Lung microvascular endothelial cell (primary cell): ENCODE measurements at regions not wholly inside any gene's neighbourhood (a gene's known extent, or its start where the extent isn't known, plus 50 kb on each side); places are given as distances from the start of the nearest gene placed in this dataset.

Experiments used
- DNase-seq, 2 donors: peaks; one replicate each; pipeline versions ENCODE4 v3.0.0 to v3.0.0-alpha.2; 2010; ENCODE audit warnings: low read depth in 2 of 2

- DNase-seq, result peak in 1 of 2 donors; percentile 74
These were observed 324.4 kb upstream of the MPDZ start for GRCh38 chr9:13603921-13604320.

GRCh38 chr9:13598738-13599137, 319.2 kb upstream of the MPDZ start:
- DNase-seq, result peak in 1 of 2 donors; percentile 30

GRCh38 chr9:13597427-13597826, 317.9 kb upstream of the MPDZ start:
- DNase-seq, result no peak

GRCh38 chr9:13597004-13597403, 317.5 kb upstream of the MPDZ start:
- no peak for DNase-seq

GRCh38 chr9:13596383-13596970, 317.0 kb upstream of the MPDZ start:
- DNase-seq, result no peak

- DNase-seq, result no peak
These were observed 311.5 kb upstream of the MPDZ start for GRCh38 chr9:13590996-13591395.

GRCh38 chr9:13589034-13589737, 309.7 kb upstream of the MPDZ start:
- DNase-seq, result no peak

- peak in 1 of 2 donors; percentile 93 for DNase-seq
These were observed 308.9 kb upstream of the MPDZ start for GRCh38 chr9:13588151-13589033.

GRCh38 chr9:13587571-13587970, 308.1 kb upstream of the MPDZ start:
- DNase-seq, result no peak

- peak; percentile 80 to 91 for DNase-seq
These were observed 307.3 kb upstream of the MPDZ start for GRCh38 chr9:13586587-13587374.

GRCh38 chr9:13580760-13581159, 301.3 kb upstream of the MPDZ start:
- DNase-seq, result no peak

GRCh38 chr9:13580131-13580530, 300.6 kb upstream of the MPDZ start:
- DNase-seq, result no peak

- peak in 1 of 2 donors; percentile 45 for DNase-seq
These were observed 296.6 kb upstream of the MPDZ start for GRCh38 chr9:13576101-13576500.

GRCh38 chr9:13575558-13575957, 296.1 kb upstream of the MPDZ start:
- peak; percentile 75 to 98 for DNase-seq

- peak; percentile 16 to 35 for DNase-seq
These were observed 290.8 kb upstream of the MPDZ start for GRCh38 chr9:13570068-13570974.

- no peak for DNase-seq
These were observed 290.1 kb upstream of the MPDZ start for GRCh38 chr9:13569602-13570067.

GRCh38 chr9:13568841-13569601, 289.5 kb upstream of the MPDZ start:
- peak; percentile 40 to 67 for DNase-seq

- DNase-seq, result peak; percentile 56 to 78
These were observed 288.9 kb upstream of the MPDZ start for GRCh38 chr9:13568405-13568804.

GRCh38 chr9:13567833-13568232, 288.3 kb upstream of the MPDZ start:
- peak in 1 of 2 donors; percentile 45 for DNase-seq

- DNase-seq, result no peak
These were observed 278.3 kb upstream of the MPDZ start for GRCh38 chr9:13557746-13558145.
